ENCODE measurements at regions not wholly inside any gene's neighbourhood (a gene's known extent, or its start where the extent isn't known, plus 50 kb on each side); places are given as distances from the start of the nearest gene placed in this dataset.

- intact Hi-C loops (cut with micrococcal nuclease) = no loop called here
- Mint-ChIP-seq H3K9me3 (ENCODE audit: unreplicated experiment) (no peaks in the 10 kb centered on the region), H3K27ac (ENCODE audit: low read depth, unreplicated experiment) (no peak overlapping the region), H3K4me3 (ENCODE audit: unreplicated experiment) (no peak overlapping the region), H3K4me1 (ENCODE audit: insufficient read depth, unreplicated experiment) (peaks cover 8% of the 10 kb centered on the region), H3K27me3 (ENCODE audit: insufficient read depth, unreplicated experiment) (peaks cover 11% of the 10 kb centered on the region), H3K36me3 (ENCODE audit: insufficient read depth, unreplicated experiment) (no peaks in the 10 kb centered on the region)
- ChIA-PET CTCF (no interaction called here), POLR2A (interaction anchor here (0.6 kb wide), 1 partner anchor 50 kb away, joined by 3 read pairs; no protein-coding TSS in a partner anchor)
- TF ChIP-seq, protein P1, sequence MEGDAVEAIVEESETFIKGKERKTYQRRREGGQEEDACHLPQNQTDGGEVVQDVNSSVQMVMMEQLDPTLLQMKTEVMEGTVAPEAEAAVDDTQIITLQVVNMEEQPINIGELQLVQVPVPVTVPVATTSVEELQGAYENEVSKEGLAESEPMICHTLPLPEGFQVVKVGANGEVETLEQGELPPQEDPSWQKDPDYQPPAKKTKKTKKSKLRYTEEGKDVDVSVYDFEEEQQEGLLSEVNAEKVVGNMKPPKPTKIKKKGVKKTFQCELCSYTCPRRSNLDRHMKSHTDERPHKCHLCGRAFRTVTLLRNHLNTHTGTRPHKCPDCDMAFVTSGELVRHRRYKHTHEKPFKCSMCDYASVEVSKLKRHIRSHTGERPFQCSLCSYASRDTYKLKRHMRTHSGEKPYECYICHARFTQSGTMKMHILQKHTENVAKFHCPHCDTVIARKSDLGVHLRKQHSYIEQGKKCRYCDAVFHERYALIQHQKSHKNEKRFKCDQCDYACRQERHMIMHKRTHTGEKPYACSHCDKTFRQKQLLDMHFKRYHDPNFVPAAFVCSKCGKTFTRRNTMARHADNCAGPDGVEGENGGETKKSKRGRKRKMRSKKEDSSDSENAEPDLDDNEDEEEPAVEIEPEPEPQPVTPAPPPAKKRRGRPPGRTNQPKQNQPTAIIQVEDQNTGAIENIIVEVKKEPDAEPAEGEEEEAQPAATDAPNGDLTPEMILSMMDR (IDR thresholded peaks at IDR 0.05; ENCODE audit: unreplicated experiment) = no peak
- DNase-seq (ENCODE audit: unreplicated experiment) = no peak
- BruUV-seq (replicated peaks) = no TSS peak
Measured at GRCh38 chr7:156092307-156092706, 280.0 kb upstream of the SHH start.

DNA sequence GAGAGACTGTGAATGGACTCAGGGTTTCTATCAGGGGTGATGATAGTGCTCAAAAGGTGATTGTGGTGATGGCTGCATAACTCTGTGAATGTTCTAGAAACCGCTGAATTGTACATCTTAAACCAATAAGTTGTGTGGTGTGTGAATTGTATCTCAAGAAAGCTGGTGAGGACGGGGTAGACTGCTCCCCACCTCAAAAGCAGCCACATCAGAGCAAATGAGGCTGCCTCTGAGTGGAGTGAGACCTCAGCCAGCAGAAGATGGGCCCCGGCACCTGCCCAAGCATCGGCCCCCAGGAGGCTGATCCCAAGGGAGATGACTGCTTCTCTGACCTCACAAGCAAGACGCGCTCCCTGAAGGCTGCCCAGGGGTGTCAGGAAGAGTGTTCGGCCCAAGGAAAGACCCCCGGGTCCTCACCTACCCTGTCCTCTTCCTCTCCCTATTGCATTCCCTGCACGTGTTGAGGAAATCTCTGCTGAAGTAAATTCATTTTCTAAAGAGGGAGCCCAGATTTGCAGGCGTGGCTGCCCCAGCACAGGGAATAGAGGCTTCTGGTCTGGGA, 279.3 kb upstream of the SHH start:
- BruUV-seq (replicated peaks) = no TSS peak
- peaks cover 11% of the 10 kb centered on the region for H3K27me3 Mint-ChIP-seq (ENCODE audit: insufficient read depth, unreplicated experiment)
- no peak overlapping the region for H3K27ac Mint-ChIP-seq (ENCODE audit: low read depth, unreplicated experiment)
- H3K4me3 Mint-ChIP-seq (ENCODE audit: unreplicated experiment) = no peak overlapping the region
- no peak for DNase-seq (ENCODE audit: unreplicated experiment)
- peaks cover 1% of the 10 kb centered on the region for H3K4me1 Mint-ChIP-seq (ENCODE audit: insufficient read depth, unreplicated experiment)
- ChIA-PET CTCF (no interaction called here), POLR2A (interaction anchor here (0.5 kb wide), 1 partner anchor 22 kb away, joined by 3 read pairs; no protein-coding TSS in a partner anchor)
- TF ChIP-seq, protein P1 (IDR thresholded peaks at IDR 0.05; ENCODE audit: unreplicated experiment) = no peak
- H3K36me3 Mint-ChIP-seq (ENCODE audit: insufficient read depth, unreplicated experiment) = no peaks in the 10 kb centered on the region
- intact Hi-C loops (cut with micrococcal nuclease) = no loop called here
- H3K9me3 Mint-ChIP-seq (ENCODE audit: unreplicated experiment) = no peaks in the 10 kb centered on the region

- BruUV-seq (replicated peaks) = no TSS peak
- ChIA-PET CTCF (no interaction called here), POLR2A (no interaction called here)
- DNase-seq (ENCODE audit: unreplicated experiment) = no peak
- TF ChIP-seq, protein P1 (IDR thresholded peaks at IDR 0.05; ENCODE audit: unreplicated experiment) = no peak
- intact Hi-C loops (cut with micrococcal nuclease) = no loop called here
- Mint-ChIP-seq H3K27me3 (ENCODE audit: insufficient read depth, unreplicated experiment) (peaks cover 11% of the 10 kb centered on the region), H3K9me3 (ENCODE audit: unreplicated experiment) (no peaks in the 10 kb centered on the region), H3K36me3 (ENCODE audit: insufficient read depth, unreplicated experiment) (no peaks in the 10 kb centered on the region), H3K4me3 (ENCODE audit: unreplicated experiment) (no peak overlapping the region), H3K27ac (ENCODE audit: low read depth, unreplicated experiment) (no peak overlapping the region), H3K4me1 (ENCODE audit: insufficient read depth, unreplicated experiment) (no peaks in the 10 kb centered on the region)
Measured at GRCh38 chr7:156090988-156091387, 278.7 kb upstream of the SHH start.

GRCh38 chr7:156089222-156089621, 277.0 kb upstream of the SHH start:
- POLR2A ChIA-PET = no interaction called here

More at GRCh38 chr7:156089222-156089621, 277.0 kb upstream of the SHH start:
- no peaks in the 10 kb centered on the region for H3K9me3 Mint-ChIP-seq (ENCODE audit: unreplicated experiment)
- intact Hi-C loops (cut with micrococcal nuclease) = no loop called here
- CTCF ChIA-PET = no interaction called here
- H3K36me3 Mint-ChIP-seq (ENCODE audit: insufficient read depth, unreplicated experiment) = no peaks in the 10 kb centered on the region
- peaks cover 11% of the 10 kb centered on the region for H3K27me3 Mint-ChIP-seq (ENCODE audit: insufficient read depth, unreplicated experiment)
- H3K4me3 Mint-ChIP-seq (ENCODE audit: unreplicated experiment) = no peak overlapping the region
- no TSS peak for BruUV-seq (replicated peaks)
- TF ChIP-seq, protein P1 (IDR thresholded peaks at IDR 0.05; ENCODE audit: unreplicated experiment) = no peak
- DNase-seq (ENCODE audit: unreplicated experiment) = no peak
- H3K4me1 Mint-ChIP-seq (ENCODE audit: insufficient read depth, unreplicated experiment) = no peaks in the 10 kb centered on the region
- H3K27ac Mint-ChIP-seq (ENCODE audit: low read depth, unreplicated experiment) = no peak overlapping the region

Data from MCF 10A (cell line).